GM23338 (cell line): ENCODE measurements at regions not wholly inside any gene's neighbourhood (a gene's known extent, or its start where the extent isn't known, plus 50 kb on each side); places are given as distances from the start of the nearest gene placed in this dataset.

Experiments
- ATAC-seq: fragments of 200-7000 bp; cut with Tn5 transposase; 3 replicates; pipeline ENCODE4 v1.9.1; 2020
- DNase-seq: peaks from one replicate; pipeline ENCODE4 v3.0.0-alpha.2; 2015; ENCODE audit warnings: low spot score
- H2AFZ ChIP-seq: fragments of 200-600 bp; sonication (generic); 2 replicates; pipeline ENCODE4 v1.8.0; 2016; ENCODE audit warnings: antibody characterized with exemption, mild to moderate bottlenecking, moderate library complexity
- H3F3A ChIP-seq: fragments of 200-600 bp; sonication (generic); replicated peaks from 2 replicates; pipeline ENCODE4 v1.8.0; 2017; ENCODE audit warnings: antibody characterized with exemption, mixed run types, low read depth
- H3K27ac ChIP-seq: fragments of 200-600 bp; sonication (generic); 2 replicates; pipeline ENCODE4 v1.6.1; 2016; ENCODE audit warnings: low read depth
- H3K27me3 ChIP-seq: fragments of 200-600 bp; sonication (generic); 2 replicates; pipeline ENCODE4 v1.8.0; 2016; ENCODE audit warnings: mild to moderate bottlenecking, mixed run types, moderate library complexity; ENCODE audit not compliant: insufficient read depth
- H3K36me3 ChIP-seq: fragments of 200-600 bp; sonication (generic); 2 replicates; pipeline ENCODE4 v1.8.0; 2016; ENCODE audit warnings: mild to moderate bottlenecking; ENCODE audit not compliant: insufficient read depth
- H3K4me1 ChIP-seq: fragments of 200-600 bp; sonication (generic); 2 replicates; pipeline ENCODE4 v1.8.0; 2016; ENCODE audit warnings: mild to moderate bottlenecking, moderate library complexity; ENCODE audit not compliant: insufficient read depth
- H3K4me2 ChIP-seq: fragments of 200-600 bp; sonication (generic); 2 replicates; pipeline ENCODE4 v1.7.1; 2017; ENCODE audit warnings: mixed run types
- H3K4me3 ChIP-seq: fragments of 200-600 bp; sonication (generic); 2 replicates; pipeline ENCODE4 v1.6.1; 2016; ENCODE audit warnings: mixed run types
- H3K79me2 ChIP-seq: fragments of 200-600 bp; sonication (generic); replicated peaks from 2 replicates; pipeline ENCODE4 v1.8.0; 2017; ENCODE audit warnings: mild to moderate bottlenecking; ENCODE audit not compliant: insufficient read depth
- H3K9me2 ChIP-seq: fragments of 200-600 bp; sonication (generic); 2 replicates; pipeline ENCODE4 v1.8.0; 2017; ENCODE audit not compliant: insufficient read depth
- H4K20me1 ChIP-seq: fragments of 200-600 bp; sonication (generic); replicated peaks from 2 replicates; pipeline ENCODE4 v1.8.0; 2017; ENCODE audit warnings: mild to moderate bottlenecking; ENCODE audit not compliant: insufficient read depth
- H3K27ac Mint-ChIP-seq: 2 replicates; pipeline ENCODE4 v1.8.0; 2020; ENCODE audit warnings: inconsistent platforms, mild to moderate bottlenecking, moderate library complexity, mixed read lengths
- H3K27me3 Mint-ChIP-seq: 3 replicates; pipeline ENCODE4 v1.8.0; 2022; ENCODE audit warnings: low read depth, mild to moderate bottlenecking, moderate library complexity, mixed read lengths, inconsistent platforms; ENCODE audit not compliant: insufficient read depth, poor library complexity
- H3K36me3 Mint-ChIP-seq: 3 replicates; pipeline ENCODE4 v1.8.0; 2021; ENCODE audit warnings: low read depth, mild to moderate bottlenecking, inconsistent platforms, moderate library complexity, mixed read lengths
- H3K4me1 Mint-ChIP-seq: 3 replicates; pipeline ENCODE4 v1.8.0; 2020; ENCODE audit warnings: mild to moderate bottlenecking, inconsistent platforms, mixed read lengths
- H3K4me3 Mint-ChIP-seq: 3 replicates; pipeline ENCODE4 v1.8.0; 2021; ENCODE audit warnings: moderate library complexity, mild to moderate bottlenecking, inconsistent platforms, mixed read lengths
- H3K9me3 Mint-ChIP-seq: 3 replicates; pipeline ENCODE4 v1.8.0; 2020; ENCODE audit warnings: moderate library complexity, mild to moderate bottlenecking, inconsistent platforms, mixed read lengths
- CREB1 ChIP-seq: fragments of 250-450 bp; sonication (Bioruptor Pico); IDR thresholded peaks from 2 replicates; pipeline ENCODE4 v1.5.0; 2020; ENCODE audit warnings: low read depth, mild to moderate bottlenecking, moderate library complexity
- EZH2 ChIP-seq: fragments of 200-600 bp; sonication (generic); IDR thresholded peaks from one replicate; pipeline ENCODE4 v1.8.0; 2017; ENCODE audit warnings: antibody characterized with exemption, mild to moderate bottlenecking, low read depth; ENCODE audit not compliant: unreplicated experiment
- EZH2phosphoT487 ChIP-seq: fragments of 200-600 bp; sonication (generic); IDR thresholded peaks from one replicate; pipeline ENCODE4 v1.8.1; 2018; ENCODE audit warnings: antibody characterized with exemption; ENCODE audit not compliant: unreplicated experiment
- JUNB ChIP-seq: IDR thresholded peaks from one replicate; pipeline ENCODE4 v1.6.1; 2016; ENCODE audit warnings: antibody characterized with exemption; ENCODE audit not compliant: unreplicated experiment
- NANOG ChIP-seq: IDR thresholded peaks from 2 replicates; pipeline ENCODE4 v1.6.1; 2016; ENCODE audit warnings: antibody characterized with exemption, borderline replicate concordance
- POLR2AphosphoS5 ChIP-seq: IDR thresholded peaks from 2 replicates; pipeline ENCODE4 v1.6.1; 2016; ENCODE audit warnings: antibody characterized with exemption, low read depth
- STAT1 ChIP-seq: IDR thresholded peaks from one replicate; pipeline ENCODE4 v1.6.1; 2016; ENCODE audit warnings: antibody characterized with exemption; ENCODE audit not compliant: unreplicated experiment
- ZNF114 ChIP-seq: fragments of 250-450 bp; sonication (Bioruptor Pico); IDR thresholded peaks from 2 replicates; pipeline ENCODE4 v1.5.0; 2020; ENCODE audit warnings: mild to moderate bottlenecking, moderate library complexity
- ZNF331 ChIP-seq: fragments of 250-450 bp; sonication (Bioruptor Pico); IDR thresholded peaks from 2 replicates; pipeline ENCODE4 v1.5.0; 2020; ENCODE audit warnings: low read depth, mild to moderate bottlenecking, moderate library complexity
- TF ChIP-seq, protein P1 (sequence below): fragments of 250-450 bp; sonication (Bioruptor Pico); IDR thresholded peaks from 2 replicates; pipeline ENCODE4 v1.5.0; 2020; ENCODE audit warnings: mild to moderate bottlenecking, moderate library complexity
- TF ChIP-seq, protein P2 (sequence below): IDR thresholded peaks from one replicate; pipeline ENCODE4 v1.6.1; 2018; ENCODE audit warnings: antibody characterized with exemption; ENCODE audit not compliant: unreplicated experiment
- TF ChIP-seq, protein P3 (sequence below): IDR thresholded peaks from 2 replicates; pipeline ENCODE4 v1.6.1; 2016; ENCODE audit warnings: antibody characterized with exemption
- TF ChIP-seq, protein P4 (sequence below), 2 experiments: fragments of 200-600 bp in 1 of 2; sonication (generic) in 1 of 2; conservative IDR thresholded peaks; 2 replicates each; pipeline versions ENCODE4 v1.5.1 to v1.6.1; 2016 to 2017; ENCODE audit warnings: antibody characterized with exemption in 2 of 2, low read depth in 2 of 2, mild to moderate bottlenecking in 2 of 2, moderate library complexity in 1 of 2

DNA sequence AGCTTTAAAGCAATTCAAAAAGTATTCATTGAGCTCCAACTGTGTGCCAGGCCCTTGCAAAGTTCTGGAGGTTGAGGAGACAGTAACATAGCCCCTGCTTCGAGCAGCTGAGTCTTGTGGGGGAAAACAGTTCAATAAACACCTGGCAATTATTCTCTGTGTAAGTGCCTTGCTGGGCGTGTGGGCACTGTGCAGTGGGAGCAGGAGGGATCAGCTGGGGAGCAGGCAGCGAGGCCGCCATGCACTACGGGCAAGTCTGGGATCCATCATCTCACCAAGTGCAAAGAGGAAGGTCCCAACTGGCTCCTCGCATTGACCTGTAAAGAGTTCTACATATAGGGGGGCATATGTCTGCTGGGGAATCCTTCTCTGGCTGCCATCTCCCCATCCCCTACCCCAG, 342.2 kb upstream of the HS6ST1 start:
- no peaks in the 10 kb centered on the region for H4K20me1 ChIP-seq
- no peak overlapping the region for H3K27ac ChIP-seq
- H3K9me3 Mint-ChIP-seq: peaks cover 4% of the 10 kb centered on the region; the same call in 1 of the 3 replicates
- no peaks in the 10 kb centered on the region for H3K36me3 ChIP-seq
- H3K4me3 ChIP-seq: no peak overlapping the region
- 0 out of 2 replicates have a peak, but pooled peaks cover 5% of the 10 kb centered on the region for H3K4me1 ChIP-seq
- peaks cover 6% of the 10 kb centered on the region; the same call in 2 of the 3 replicates for H3K36me3 Mint-ChIP-seq
- H3K27ac Mint-ChIP-seq: no peak overlapping the region
- H3K27me3 Mint-ChIP-seq: peaks cover 9% of the 10 kb centered on the region
- H3K4me2 ChIP-seq: no peak overlapping the region
- no peaks in the 10 kb centered on the region for H3K79me2 ChIP-seq
- peaks cover 6% of the 10 kb centered on the region for H3K9me2 ChIP-seq
- TF ChIP-seq, protein P1, sequence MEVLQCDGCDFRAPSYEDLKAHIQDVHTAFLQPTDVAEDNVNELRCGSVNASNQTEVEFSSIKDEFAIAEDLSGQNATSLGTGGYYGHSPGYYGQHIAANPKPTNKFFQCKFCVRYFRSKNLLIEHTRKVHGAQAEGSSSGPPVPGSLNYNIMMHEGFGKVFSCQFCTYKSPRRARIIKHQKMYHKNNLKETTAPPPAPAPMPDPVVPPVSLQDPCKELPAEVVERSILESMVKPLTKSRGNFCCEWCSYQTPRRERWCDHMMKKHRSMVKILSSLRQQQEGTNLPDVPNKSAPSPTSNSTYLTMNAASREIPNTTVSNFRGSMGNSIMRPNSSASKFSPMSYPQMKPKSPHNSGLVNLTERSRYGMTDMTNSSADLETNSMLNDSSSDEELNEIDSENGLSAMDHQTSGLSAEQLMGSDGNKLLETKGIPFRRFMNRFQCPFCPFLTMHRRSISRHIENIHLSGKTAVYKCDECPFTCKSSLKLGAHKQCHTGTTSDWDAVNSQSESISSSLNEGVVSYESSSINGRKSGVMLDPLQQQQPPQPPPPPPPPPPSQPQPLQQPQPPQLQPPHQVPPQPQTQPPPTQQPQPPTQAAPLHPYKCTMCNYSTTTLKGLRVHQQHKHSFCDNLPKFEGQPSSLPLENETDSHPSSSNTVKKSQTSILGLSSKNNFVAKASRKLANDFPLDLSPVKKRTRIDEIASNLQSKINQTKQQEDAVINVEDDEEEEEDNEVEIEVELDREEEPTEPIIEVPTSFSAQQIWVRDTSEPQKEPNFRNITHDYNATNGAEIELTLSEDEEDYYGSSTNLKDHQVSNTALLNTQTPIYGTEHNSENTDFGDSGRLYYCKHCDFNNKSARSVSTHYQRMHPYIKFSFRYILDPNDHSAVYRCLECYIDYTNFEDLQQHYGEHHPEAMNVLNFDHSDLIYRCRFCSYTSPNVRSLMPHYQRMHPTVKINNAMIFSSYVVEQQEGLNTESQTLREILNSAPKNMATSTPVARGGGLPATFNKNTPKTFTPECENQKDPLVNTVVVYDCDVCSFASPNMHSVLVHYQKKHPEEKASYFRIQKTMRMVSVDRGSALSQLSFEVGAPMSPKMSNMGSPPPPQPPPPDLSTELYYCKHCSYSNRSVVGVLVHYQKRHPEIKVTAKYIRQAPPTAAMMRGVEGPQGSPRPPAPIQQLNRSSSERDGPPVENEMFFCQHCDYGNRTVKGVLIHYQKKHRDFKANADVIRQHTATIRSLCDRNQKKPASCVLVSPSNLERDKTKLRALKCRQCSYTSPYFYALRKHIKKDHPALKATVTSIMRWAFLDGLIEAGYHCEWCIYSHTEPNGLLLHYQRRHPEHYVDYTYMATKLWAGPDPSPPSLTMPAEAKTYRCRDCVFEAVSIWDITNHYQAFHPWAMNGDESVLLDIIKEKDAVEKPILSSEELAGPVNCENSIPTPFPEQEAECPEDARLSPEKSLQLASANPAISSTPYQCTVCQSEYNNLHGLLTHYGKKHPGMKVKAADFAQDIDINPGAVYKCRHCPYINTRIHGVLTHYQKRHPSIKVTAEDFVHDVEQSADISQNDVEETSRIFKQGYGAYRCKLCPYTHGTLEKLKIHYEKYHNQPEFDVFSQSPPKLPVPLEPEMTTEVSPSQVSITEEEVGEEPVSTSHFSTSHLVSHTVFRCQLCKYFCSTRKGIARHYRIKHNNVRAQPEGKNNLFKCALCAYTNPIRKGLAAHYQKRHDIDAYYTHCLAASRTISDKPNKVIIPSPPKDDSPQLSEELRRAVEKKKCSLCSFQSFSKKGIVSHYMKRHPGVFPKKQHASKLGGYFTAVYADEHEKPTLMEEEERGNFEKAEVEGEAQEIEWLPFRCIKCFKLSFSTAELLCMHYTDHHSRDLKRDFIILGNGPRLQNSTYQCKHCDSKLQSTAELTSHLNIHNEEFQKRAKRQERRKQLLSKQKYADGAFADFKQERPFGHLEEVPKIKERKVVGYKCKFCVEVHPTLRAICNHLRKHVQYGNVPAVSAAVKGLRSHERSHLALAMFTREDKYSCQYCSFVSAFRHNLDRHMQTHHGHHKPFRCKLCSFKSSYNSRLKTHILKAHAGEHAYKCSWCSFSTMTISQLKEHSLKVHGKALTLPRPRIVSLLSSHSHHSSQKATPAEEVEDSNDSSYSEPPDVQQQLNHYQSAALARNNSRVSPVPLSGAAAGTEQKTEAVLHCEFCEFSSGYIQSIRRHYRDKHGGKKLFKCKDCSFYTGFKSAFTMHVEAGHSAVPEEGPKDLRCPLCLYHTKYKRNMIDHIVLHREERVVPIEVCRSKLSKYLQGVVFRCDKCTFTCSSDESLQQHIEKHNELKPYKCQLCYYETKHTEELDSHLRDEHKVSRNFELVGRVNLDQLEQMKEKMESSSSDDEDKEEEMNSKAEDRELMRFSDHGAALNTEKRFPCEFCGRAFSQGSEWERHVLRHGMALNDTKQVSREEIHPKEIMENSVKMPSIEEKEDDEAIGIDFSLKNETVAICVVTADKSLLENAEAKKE: no peak
- TF ChIP-seq EZH2phosphoT487: no peak
- no peak for TF ChIP-seq ZNF114 (CRISPR knock-in tag)
- TF ChIP-seq EZH2: no peak
- TF ChIP-seq, protein P2, sequence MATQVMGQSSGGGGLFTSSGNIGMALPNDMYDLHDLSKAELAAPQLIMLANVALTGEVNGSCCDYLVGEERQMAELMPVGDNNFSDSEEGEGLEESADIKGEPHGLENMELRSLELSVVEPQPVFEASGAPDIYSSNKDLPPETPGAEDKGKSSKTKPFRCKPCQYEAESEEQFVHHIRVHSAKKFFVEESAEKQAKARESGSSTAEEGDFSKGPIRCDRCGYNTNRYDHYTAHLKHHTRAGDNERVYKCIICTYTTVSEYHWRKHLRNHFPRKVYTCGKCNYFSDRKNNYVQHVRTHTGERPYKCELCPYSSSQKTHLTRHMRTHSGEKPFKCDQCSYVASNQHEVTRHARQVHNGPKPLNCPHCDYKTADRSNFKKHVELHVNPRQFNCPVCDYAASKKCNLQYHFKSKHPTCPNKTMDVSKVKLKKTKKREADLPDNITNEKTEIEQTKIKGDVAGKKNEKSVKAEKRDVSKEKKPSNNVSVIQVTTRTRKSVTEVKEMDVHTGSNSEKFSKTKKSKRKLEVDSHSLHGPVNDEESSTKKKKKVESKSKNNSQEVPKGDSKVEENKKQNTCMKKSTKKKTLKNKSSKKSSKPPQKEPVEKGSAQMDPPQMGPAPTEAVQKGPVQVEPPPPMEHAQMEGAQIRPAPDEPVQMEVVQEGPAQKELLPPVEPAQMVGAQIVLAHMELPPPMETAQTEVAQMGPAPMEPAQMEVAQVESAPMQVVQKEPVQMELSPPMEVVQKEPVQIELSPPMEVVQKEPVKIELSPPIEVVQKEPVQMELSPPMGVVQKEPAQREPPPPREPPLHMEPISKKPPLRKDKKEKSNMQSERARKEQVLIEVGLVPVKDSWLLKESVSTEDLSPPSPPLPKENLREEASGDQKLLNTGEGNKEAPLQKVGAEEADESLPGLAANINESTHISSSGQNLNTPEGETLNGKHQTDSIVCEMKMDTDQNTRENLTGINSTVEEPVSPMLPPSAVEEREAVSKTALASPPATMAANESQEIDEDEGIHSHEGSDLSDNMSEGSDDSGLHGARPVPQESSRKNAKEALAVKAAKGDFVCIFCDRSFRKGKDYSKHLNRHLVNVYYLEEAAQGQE: no peak
- TF ChIP-seq JUNB: no peak
- TF ChIP-seq, protein P3, sequence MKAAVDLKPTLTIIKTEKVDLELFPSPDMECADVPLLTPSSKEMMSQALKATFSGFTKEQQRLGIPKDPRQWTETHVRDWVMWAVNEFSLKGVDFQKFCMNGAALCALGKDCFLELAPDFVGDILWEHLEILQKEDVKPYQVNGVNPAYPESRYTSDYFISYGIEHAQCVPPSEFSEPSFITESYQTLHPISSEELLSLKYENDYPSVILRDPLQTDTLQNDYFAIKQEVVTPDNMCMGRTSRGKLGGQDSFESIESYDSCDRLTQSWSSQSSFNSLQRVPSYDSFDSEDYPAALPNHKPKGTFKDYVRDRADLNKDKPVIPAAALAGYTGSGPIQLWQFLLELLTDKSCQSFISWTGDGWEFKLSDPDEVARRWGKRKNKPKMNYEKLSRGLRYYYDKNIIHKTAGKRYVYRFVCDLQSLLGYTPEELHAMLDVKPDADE: no peak
- no peak for TF ChIP-seq STAT1
- no peak for TF ChIP-seq POLR2AphosphoS5
- no peak for TF ChIP-seq NANOG
- TF ChIP-seq, protein P4, sequence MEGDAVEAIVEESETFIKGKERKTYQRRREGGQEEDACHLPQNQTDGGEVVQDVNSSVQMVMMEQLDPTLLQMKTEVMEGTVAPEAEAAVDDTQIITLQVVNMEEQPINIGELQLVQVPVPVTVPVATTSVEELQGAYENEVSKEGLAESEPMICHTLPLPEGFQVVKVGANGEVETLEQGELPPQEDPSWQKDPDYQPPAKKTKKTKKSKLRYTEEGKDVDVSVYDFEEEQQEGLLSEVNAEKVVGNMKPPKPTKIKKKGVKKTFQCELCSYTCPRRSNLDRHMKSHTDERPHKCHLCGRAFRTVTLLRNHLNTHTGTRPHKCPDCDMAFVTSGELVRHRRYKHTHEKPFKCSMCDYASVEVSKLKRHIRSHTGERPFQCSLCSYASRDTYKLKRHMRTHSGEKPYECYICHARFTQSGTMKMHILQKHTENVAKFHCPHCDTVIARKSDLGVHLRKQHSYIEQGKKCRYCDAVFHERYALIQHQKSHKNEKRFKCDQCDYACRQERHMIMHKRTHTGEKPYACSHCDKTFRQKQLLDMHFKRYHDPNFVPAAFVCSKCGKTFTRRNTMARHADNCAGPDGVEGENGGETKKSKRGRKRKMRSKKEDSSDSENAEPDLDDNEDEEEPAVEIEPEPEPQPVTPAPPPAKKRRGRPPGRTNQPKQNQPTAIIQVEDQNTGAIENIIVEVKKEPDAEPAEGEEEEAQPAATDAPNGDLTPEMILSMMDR (conservative IDR thresholded peaks at IDR 0.05; ENCODE audit: low read depth in 2 of 2): no peak
- no peak for TF ChIP-seq ZNF331 (CRISPR knock-in tag)
- TF ChIP-seq CREB1 (CRISPR knock-in tag): no peak
- DNase-seq (no peak), ATAC-seq (no peak)
- no peak overlapping the region for H3K4me3 Mint-ChIP-seq
- H3K27me3 ChIP-seq: no peaks in the 10 kb centered on the region
- peaks cover 13% of the 10 kb centered on the region for H3K4me1 Mint-ChIP-seq
- H2AFZ ChIP-seq: no peak overlapping the region
- no peaks in the 10 kb centered on the region for H3F3A ChIP-seq
